OCI-LY1 (cell line): ENCODE measurements at regions not wholly inside any gene's neighbourhood (a gene's known extent, or its start where the extent isn't known, plus 50 kb on each side); places are given as distances from the start of the nearest gene placed in this dataset.

Experiments
- CTCF ChIP-seq: fragments of 200-600 bp; sonication (generic), shearing (Covaris generic); IDR thresholded peaks from 2 replicates; pipeline ENCODE4 v1.5.1; 2017; ENCODE audit warnings: mild to moderate bottlenecking, antibody characterized with exemption, low read length, moderate library complexity, mixed read lengths
- EZH2 ChIP-seq: fragments of 200-600 bp; sonication (generic), shearing (Covaris generic); IDR thresholded peaks from 2 replicates; pipeline ENCODE4 v1.8.0; 2017; ENCODE audit warnings: borderline replicate concordance, mixed run types, mild to moderate bottlenecking, antibody characterized with exemption, low read length, moderate library complexity, mixed read lengths

GRCh38 chr4:135238940-135239339 is 1037.4 kb upstream of the PABPC4L start:
- TF ChIP-seq CTCF, result no peak
- no peak for TF ChIP-seq EZH2
